Glomerular visceral epithelial cell (primary cell): ENCODE measurements at regions not wholly inside any gene's neighbourhood (a gene's known extent, or its start where the extent isn't known, plus 50 kb on each side); places are given as distances from the start of the nearest gene placed in this dataset.
"Not testable (repeated sequence)": the region's sequence is repeated elsewhere in the genome, so short reads cannot be mapped to it uniquely, and the experiment has no call there.

ENCODE experiments used
- DNase-seq: peaks from one replicate; pipeline ENCODE4 v3.0.0-alpha.2; 2016; ENCODE audit errors: extremely low spot score

DNA sequence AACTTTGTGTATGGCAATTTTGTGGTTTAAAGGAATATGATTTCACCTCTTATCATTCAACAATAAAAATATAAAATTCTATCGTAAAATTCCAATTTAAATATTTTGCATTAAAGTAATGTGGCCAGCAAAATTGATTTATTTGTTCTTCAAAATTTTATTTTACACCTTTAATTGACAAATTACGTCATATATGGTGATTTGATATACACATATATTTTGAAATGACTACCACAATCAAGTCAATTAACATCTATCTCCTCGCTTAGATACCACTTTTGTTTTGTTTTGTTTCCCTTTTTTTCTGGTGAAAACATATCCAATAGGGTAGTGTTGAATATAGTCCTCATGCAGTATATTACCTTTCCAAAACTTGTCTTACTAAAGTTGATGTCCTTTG lies 467.6 kb upstream of the HS3ST5 start:
- no peak for DNase-seq

DNA sequence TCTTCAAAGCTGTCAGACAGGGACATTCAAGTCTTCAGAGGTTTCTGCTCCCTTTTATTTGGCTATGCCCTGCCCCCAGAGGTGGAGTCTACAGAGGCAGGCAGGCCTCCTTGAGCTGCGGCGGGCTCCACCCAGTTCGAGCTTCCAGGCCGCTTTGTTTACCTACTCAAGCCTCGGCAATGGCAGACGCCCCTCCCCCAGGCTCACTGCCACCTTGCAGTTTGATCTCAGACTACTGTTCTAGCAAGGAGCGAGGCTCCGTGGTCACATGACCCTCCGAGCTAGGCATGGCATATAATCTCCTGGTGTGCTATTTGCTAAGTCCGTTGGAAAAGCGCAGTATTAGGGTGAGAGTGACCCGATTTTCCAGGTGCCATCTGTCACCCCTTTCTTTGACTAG lies 462.6 kb upstream of the HS3ST5 start:
- DNase-seq, result not testable (repeated sequence)

DNA sequence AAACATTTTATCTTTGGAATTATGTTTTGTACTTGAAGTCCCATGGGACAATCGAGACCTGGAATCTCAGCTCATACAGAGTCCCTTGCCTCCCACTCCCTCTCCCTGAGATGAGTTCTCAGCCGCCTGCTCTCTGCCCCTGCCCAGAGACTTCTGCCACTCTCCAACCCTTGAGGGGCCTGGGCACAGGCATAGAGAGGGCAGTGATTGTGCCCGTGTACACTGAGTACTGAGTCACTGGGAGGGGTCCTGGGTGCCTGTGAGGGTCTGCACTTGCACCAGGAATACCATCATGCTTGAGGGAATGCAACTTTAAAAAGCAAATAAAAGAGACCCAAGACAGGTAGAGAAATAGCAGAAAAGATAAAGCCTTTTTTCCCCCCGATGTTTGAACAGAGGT lies 453.8 kb upstream of the HS3ST5 start:
- DNase-seq, result no peak

- no peak for DNase-seq
Observed at GRCh38 chr6:114793428-114793827, 450.6 kb upstream of the HS3ST5 start.

GRCh38 chr6:114785235-114786127 lies 442.7 kb upstream of the HS3ST5 start:
- DNase-seq, result no peak

DNA sequence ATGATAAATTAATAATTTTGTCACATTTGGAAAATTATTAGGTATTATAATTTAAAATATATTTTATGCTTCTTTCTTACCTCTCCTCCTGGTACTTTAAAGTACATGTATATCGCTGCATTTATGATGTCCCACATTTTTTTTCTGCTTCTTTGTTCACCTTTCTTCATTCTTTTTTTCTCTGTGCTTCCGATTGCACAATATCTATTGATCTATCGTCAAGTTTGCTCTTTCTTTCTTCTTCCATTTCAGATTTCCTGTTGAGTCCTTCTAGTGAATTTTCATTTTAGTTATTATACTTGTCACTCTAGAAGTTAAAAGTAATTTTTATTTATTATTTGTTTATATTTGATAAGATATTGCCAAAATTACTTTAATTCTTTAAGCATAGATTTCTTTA lies 441.0 kb upstream of the HS3ST5 start:
- DNase-seq, result no peak

DNA sequence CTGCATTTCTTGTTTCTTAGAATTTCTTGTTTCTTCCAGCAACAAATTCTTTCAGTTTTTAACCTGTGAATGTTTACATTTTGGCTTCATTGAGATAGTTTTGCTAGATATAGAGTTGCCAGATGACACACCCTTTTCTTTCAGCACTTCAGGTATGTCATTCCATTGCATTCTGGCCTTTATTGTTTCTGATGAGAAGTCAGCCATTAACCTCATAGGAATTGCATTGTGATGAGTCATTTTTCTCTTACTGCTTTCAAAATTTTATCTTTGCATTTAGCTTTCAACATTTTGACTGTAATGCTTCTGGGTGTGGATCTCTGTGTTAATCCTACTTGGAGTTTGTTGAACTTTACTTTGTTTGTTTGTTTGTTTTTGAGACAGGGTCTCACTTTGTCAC lies 440.3 kb upstream of the HS3ST5 start:
- no peak for DNase-seq

GRCh38 chr6:114764866-114765265 lies 422.0 kb upstream of the HS3ST5 start:
- no peak for DNase-seq

- no peak for DNase-seq
Observed at GRCh38 chr6:114762145-114762544, 419.3 kb upstream of the HS3ST5 start.

- peak; percentile 57 for DNase-seq
Observed at GRCh38 chr6:114747995-114748625, 405.3 kb upstream of the HS3ST5 start.

- DNase-seq, result peak; percentile 55
Observed at GRCh38 chr6:114740547-114740946, 397.7 kb upstream of the HS3ST5 start.

DNA sequence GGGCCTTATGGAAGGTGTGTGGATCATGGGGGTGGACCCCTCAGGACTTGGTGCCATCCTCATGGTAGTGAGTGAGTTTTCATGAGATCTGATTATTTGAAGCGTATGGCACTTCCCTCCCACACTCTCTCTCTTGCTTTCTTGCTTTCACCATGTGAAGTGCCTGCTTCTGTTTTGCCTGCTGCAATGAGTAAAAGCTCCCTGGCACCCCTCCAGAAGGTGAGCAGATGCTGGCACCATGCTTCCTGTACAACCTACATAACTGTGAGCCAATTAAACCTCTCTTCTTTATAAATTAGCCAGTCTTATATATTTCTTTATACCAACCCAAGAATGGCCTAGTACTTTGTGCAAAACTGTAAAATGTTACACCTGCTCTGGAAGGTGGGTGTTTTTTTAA lies 396.8 kb upstream of the HS3ST5 start:
- peak; percentile 26 for DNase-seq

- peak; percentile 44 for DNase-seq
Observed at GRCh38 chr6:114735025-114735735, 392.4 kb upstream of the HS3ST5 start.

DNA sequence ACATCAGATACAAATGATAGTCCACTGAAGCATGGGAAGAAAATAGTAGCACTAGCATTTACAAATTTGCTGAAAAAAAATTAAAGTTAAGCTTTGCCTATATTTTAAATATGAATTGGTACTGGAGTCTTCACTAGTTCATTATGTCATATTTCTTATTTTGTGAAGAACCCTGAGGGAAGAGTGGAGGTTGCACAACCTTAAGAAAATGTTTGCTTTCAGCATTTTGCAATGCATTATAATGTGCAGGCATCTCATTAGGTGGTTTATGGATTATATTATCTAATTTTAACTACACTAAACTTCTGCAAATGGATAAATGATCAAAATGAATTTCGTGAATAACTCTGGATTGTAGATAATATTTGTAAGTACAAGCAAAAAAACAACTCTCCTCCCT lies 390.8 kb upstream of the HS3ST5 start:
- DNase-seq, result no peak

DNA sequence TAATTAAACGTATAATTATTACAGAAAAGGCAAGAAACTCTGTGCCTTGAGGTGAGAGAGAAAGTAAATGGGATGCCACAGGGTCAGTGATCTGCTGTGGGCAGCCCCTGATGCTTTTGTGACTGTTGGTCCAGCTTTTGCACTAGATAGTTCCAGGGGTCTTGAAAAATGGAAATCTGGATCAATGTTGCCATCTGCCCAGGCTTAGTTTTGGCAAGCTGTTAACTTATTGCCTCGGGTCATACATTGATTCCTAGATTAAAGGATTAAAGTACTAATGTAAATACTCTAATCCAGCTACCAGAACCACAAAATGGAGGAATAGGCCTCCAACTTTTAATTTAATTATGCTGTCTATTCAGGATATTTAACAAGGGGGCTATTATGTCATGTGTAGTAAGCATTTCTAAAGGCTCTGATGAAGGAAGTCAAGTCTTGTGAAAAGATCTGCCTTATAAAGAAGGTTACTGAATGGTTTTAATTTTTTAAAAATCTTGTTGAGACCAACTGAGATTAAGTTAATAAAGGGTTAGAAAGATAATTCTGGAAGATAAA lies 376.0 kb upstream of the HS3ST5 start:
- no peak for DNase-seq

DNA sequence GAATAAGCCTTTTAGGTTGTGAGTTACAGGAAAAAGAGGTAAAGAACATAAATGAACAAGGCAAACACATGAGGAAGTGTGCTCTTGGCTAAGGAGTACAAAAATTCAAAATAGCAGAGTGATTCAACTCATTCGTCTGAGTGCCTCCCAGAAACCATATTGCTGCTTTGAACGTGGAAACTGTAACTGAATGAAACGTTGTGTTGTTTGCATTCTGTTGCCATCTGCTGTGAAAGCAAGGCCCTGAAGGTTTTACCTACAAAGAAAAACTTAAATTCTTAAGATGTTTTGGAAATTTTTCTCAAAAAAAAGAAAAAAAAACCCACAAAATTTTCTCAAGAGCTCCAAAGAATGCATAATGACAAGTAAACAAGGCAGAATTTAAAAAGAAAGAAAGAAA lies 375.4 kb upstream of the HS3ST5 start:
- no peak for DNase-seq

DNA sequence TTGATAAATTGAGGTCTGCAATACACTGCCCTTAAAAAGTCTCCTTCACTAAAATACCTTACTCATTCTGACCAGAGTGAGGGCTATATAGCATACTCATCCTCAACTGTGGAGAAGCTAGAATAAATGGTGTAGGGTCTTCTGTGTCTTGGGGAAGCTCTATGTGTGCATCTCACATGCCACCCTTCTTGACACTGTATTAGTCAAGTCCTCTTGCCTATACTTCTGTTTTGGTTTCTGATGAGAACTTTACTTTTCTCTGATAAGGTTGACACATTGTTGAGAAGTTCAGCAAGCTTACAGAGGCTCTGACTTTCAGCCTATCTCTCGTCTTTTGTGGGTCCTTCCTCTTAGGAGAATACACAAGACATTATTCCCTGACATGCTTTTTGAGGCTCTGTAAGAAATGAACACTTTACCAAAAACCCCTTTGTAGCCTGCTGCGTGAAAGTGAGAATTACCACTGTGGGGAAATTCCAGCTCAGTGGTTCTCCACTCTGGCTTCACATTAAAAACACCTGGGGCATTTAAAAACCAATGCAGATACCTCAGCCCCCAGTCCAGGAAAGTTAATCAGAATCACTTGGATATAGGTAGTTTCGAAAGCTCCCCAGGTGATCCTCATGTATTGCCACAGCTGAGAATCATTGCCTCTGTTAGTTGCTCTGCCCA lies 372.1 kb upstream of the HS3ST5 start:
- no peak for DNase-seq

- DNase-seq, result no peak
Observed at GRCh38 chr6:114713690-114714089, 370.9 kb upstream of the HS3ST5 start.

DNA sequence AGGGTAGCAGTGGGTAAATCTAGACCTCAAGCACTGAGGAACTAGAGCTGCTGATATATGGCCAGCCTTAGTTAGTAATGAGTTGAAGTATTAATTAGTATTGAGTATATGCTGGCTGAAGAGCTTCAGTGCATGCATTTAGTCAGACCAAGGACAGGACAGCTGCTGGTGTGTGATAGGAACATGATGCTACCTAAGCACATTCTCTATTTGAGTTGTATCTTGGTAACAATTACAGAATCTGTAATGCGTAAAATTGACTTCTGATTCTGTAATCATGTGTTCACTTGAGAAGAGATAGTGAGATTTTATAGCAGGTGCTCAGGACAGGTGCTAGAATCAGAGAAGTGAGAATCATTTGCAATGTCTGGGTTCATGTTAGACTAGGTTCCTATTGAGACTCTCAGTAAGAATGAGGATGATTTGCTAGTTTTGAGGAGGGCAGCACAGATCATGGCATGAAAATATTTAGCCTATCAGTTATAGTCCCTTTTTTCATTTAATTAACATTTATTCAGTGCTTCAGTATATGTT lies 369.4 kb upstream of the HS3ST5 start:
- DNase-seq, result no peak

- no peak for DNase-seq
Observed at GRCh38 chr6:114707081-114707620, 364.3 kb upstream of the HS3ST5 start.

- DNase-seq, result no peak
Observed at GRCh38 chr6:114690625-114691024, 347.8 kb upstream of the HS3ST5 start.
